ENCODE measurements at regions not wholly inside any gene's neighbourhood (a gene's known extent, or its start where the extent isn't known, plus 50 kb on each side); places are given as distances from the start of the nearest gene placed in this dataset.

GRCh38 chr12:77225373-77225772 lies 160.0 kb upstream of the E2F7 start:
- ATAC-seq (no peak), DNase-seq (ENCODE audit: low read depth, low spot score) (no peak), FAIRE-seq (no peak)
- in situ Hi-C loops (cut with MboI) (no loop called here), intact Hi-C loops (cut with micrococcal nuclease; ENCODE audit: unreplicated experiment) (no loop called here)
- ChIA-PET POLR2A (no interaction called here), SMC1A (ENCODE audit: uncharacterized antibody, unreplicated experiment) (interaction anchor here (0.6 kb wide), 1 partner anchor 110 kb away, joined by 3 read pairs; no protein-coding TSS in a partner anchor), RAD21 (ENCODE audit: unreplicated experiment) (no interaction called here), CTCF (no interaction called here)
- no TSS peak for BruUV-seq (replicated peaks)
- no peaks in the 10 kb centered on the region for H4K20me1 ChIP-seq (ENCODE audit: control insufficient read depth, insufficient read depth)
- TF ChIP-seq DPF2 (IDR thresholded peaks at IDR 0.05) (no peak), BHLHE40 (IDR thresholded peaks at IDR 0.05; ENCODE audit: borderline replicate concordance in 1 of 2, low read depth in 2 of 2, low read length in 1 of 2) (no peak), MEF2B (IDR thresholded peaks at IDR 0.05; ENCODE audit: partially characterized antibody, poor library complexity, severe bottlenecking) (no peak), IKZF1 (conservative IDR thresholded peaks at IDR 0.05) (no peak), WRNIP1 (IDR thresholded peaks at IDR 0.05; ENCODE audit: borderline replicate concordance, low read depth, low read length) (no peak), SREBF1 (IDR thresholded peaks at IDR 0.05; ENCODE audit: low read length) (no peak), NRF1 (conservative IDR thresholded peaks at IDR 0.05; ENCODE audit: low read depth, low read length) (no peak), EP300 (IDR thresholded peaks at IDR 0.05; ENCODE audit: borderline replicate concordance in 1 of 2, control insufficient read depth in 1 of 2, low read depth in 2 of 2, low read length in 2 of 2) (no peak), BRCA1 (IDR thresholded peaks at IDR 0.05; ENCODE audit: low read depth, low read length) (no peak), ATF3 (IDR thresholded peaks at IDR 0.05; ENCODE audit: borderline replicate concordance, extremely low read depth, low read depth, low read length) (no peak), TCF3 (IDR thresholded peaks at IDR 0.05; ENCODE audit: borderline replicate concordance, insufficient read depth, low read depth, low read length) (no peak), NR2C1 (IDR thresholded peaks at IDR 0.05) (no peak), BMI1 (IDR thresholded peaks at IDR 0.05; ENCODE audit: borderline replicate concordance) (no peak), NFYB (IDR thresholded peaks at IDR 0.05; ENCODE audit: insufficient read depth, low read depth, low read length) (no peak), KLF5 (IDR thresholded peaks at IDR 0.05; ENCODE audit: partially characterized antibody) (no peak), CBX5 (IDR thresholded peaks at IDR 0.05; ENCODE audit: low read depth) (no peak)
- 17% methylated on average over 4 of the region's 4 CpGs for WGBS (ENCODE audit: insufficient coverage, insufficient replicate concordance, low lambda C conversion rate, missing lambda C conversion rate)
- H2AFZ ChIP-seq (ENCODE audit: control insufficient read depth, low read depth, low read length) = no peak overlapping the region
- H3K4me3 ChIP-seq = no peak overlapping the region
- no peaks in the 10 kb centered on the region for H3K36me3 ChIP-seq (ENCODE audit: control insufficient read depth in 2 of 2, insufficient read depth in 2 of 2, low read length in 1 of 2)
- no peaks in the 10 kb centered on the region; a peak in 1 of 4 replicates for H3K27me3 ChIP-seq (replicated peaks in 1 of 2; ENCODE audit: control insufficient read depth in 2 of 2, insufficient read depth in 2 of 2, low read length in 1 of 2)
- no peak overlapping the region for H3K9ac ChIP-seq (ENCODE audit: control insufficient read depth, insufficient read depth, low read length)
- no peak overlapping the region for H3K27ac ChIP-seq (ENCODE audit: control insufficient read depth, insufficient read depth)
- no peak overlapping the region for H3K4me2 ChIP-seq (ENCODE audit: control insufficient read depth, insufficient read depth)
- no peaks in the 10 kb centered on the region for H3K9me3 ChIP-seq (replicated peaks; ENCODE audit: control insufficient read depth, insufficient read depth, low read length)
- no peaks in the 10 kb centered on the region for H3K4me1 ChIP-seq (ENCODE audit: control insufficient read depth, insufficient read depth, low read length)
- no peaks in the 10 kb centered on the region for H3K79me2 ChIP-seq (ENCODE audit: control insufficient read depth, insufficient read depth, low read length)

Measured in GM12878 (cell line).